Right ventricle myocardium superior (tissue), 1 donor: ENCODE measurements at regions not wholly inside any gene's neighbourhood (a gene's known extent, or its start where the extent isn't known, plus 50 kb on each side); places are given as distances from the start of the nearest gene placed in this dataset.

Experiments used
- ATAC-seq: fragments of 200-7000 bp; cut with Tn5 transposase; one replicate; pipeline ENCODE4 v1.9.1; 2020; ENCODE audit warnings: mild to moderate bottlenecking; ENCODE audit not compliant: poor library complexity
- DNase-seq: peaks from one replicate; pipeline ENCODE4 v3.0.0-alpha.2; 2020
- intact Hi-C: fragments of 100-400 bp; cut with DNase I; formaldehyde crosslinking; loops from one replicate; pipeline ENCODE4 v1.11.2; 2022
- donor health status: DM: no; HTN: yes; CAD: no; lungs with severe emphysema.

GRCh38 chr11:92744929-92745585, 224.4 kb upstream of the MTNR1B start:
- intact Hi-C loops = no loop called here
- DNase-seq = no peak
- ATAC-seq = no peak

- intact Hi-C loops = no loop called here
- DNase-seq = no peak
- ATAC-seq = no peak
Measured at GRCh38 chr11:92750794-92751193, 218.7 kb upstream of the MTNR1B start.

DNA sequence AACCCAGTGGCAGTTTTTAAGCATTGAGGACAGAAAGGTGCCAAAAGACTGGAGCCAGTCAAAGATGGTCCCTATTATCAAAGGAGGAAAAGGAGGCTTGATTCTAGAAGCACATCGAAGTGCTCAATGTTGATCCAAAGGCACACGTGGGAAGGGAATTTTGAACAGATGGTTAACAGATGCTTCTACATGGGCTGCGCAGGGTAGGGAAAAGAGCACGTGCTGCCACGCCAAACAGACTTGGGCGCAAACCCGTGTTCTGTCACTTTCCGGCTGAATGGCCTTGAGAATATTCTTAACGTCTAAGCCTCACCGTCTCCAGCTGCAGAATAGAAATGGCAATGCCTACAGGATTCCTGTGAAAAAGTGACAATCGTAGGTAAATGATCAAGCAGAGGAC, 217.9 kb upstream of the MTNR1B start:
- ATAC-seq (no peak), DNase-seq (no peak)
- intact Hi-C loops = no loop called here

- ATAC-seq (no peak), DNase-seq (no peak)
- intact Hi-C loops = no loop called here
Measured at GRCh38 chr11:92752122-92752521, 217.3 kb upstream of the MTNR1B start.

- no peak for DNase-seq
- intact Hi-C loops = no loop called here
- no peak for ATAC-seq
Measured at GRCh38 chr11:92753161-92753560, 216.3 kb upstream of the MTNR1B start.

- intact Hi-C loops = no loop called here
- no peak for ATAC-seq
- DNase-seq = no peak
Measured at GRCh38 chr11:92758241-92758780, 211.1 kb upstream of the MTNR1B start.

DNA sequence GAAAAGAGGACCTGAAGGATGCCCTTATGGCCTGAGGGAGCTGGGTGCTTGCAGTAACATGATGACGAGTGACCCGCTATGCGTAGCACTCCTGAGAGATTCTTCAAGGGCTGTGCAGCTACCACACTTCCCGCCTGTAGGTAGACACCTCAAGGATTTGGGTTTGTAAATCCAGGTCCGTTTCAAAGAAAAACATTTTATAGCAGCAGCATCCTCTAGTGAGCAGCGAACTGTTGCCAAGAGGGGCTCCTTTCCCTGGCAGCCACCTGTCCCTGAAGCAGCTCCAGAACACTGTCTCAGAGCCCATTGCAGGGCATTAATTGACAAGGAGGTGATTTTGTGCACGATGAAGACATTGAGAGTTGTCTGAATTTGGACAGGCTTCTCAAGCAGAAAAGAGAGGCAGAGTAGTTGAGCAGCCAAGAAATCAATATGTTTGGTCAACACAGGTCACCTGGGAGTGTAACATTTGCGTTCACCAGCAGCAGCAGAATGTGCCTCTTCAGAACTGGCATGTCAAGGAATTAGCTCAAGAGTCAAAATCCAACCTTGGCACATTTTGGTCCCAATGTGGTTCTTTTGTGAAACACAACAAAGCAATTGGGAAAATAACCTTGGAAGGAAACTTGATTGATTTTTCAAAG, 209.8 kb upstream of the MTNR1B start:
- ATAC-seq (no peak), DNase-seq (no peak)
- intact Hi-C loops = no loop called here

DNA sequence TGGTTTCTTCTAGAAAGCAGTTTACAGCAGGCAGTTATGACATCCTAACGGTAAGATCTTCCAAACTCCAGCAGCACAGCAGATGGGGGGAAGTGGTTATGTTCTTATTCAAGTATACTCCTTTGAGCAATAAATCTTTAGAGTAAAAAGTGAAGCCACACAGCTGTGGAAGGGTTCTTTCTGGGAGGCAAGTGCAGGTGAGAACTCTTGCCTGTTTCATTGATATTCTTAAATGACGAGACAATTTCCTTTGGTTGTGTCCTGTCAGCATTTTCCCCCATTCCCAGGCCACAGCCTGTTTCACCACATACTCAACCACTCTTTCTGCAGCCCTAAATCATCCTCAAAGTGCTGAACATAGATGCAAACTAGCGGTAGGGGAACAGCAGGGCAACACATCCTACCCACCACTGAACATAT, 207.3 kb upstream of the MTNR1B start:
- DNase-seq (no peak), ATAC-seq (no peak)
- intact Hi-C loops = no loop called here

DNA sequence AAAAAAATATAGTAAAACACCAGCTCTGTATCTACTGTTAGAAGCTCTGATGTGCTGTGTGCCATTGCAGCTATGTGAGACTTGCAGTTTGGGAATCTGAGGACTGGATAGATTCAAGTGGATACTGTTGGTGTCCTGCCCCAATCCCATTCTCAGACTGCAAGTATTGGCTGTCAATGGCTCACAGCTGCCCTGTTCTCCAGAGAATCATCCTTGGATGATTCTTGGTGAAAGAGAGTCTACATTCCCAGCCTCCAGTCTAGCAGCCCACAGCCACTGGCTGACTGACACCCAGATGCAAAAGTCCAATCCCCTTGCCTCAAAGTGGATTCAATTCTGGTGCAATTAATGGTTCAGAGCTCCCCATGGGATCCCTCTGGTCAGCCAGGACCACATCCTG, 206.1 kb upstream of the MTNR1B start:
- DNase-seq (no peak), ATAC-seq (no peak)
- intact Hi-C loops = no loop called here

DNA sequence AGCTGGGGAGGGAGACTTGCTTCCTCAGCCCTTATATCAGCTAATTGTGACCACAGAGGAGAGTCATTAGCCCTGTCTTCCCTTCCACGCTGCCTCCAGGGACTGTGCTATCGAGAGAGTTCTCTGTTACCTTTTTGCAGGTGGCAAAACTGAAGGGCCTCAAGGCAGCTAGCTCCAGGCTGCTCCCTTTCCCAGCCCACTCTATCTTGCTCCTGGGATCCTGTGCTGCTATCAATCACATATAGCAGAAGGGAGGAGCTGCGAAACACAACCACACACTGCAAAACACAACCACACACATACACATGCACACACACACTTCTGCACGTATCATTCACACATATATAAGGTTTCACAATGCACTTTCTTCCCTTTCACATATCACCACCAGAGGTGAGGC, 205.3 kb upstream of the MTNR1B start:
- intact Hi-C loops = no loop called here
- DNase-seq = no peak

DNA sequence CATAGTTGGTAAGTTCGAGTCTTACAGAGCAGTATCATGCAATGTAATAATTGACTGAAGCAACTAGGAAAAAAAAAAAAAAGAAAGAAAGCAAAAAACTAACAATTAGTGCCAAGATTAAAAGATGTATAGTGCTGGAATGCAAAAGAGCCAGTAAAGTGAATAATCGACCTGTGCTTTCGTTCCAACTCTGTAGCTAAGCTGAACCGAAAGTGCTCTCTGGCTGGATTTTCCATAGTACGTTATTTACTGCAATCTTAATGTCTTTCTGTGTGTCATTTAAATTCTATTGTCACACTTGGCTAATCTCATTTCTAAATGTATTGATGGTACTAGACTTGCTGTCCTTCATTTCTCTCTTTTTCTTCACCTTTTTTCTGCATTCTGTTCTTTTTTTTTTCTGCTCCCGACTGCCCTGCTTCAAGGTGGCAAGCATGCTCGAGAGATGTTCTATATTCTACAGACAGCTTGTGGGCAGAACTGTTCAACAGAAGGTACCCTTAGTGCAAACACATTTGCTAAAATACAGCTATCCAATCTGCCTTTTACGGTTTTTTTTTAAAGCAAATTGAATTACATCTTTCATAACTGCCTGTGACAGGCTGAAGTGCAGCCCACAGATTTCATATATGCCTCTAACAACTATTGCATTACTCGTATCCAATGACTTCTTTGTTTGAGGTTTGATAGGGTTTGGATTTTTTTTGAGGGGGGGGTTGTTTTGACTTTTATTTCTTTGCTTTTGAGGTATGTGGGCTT, 204.2 kb upstream of the MTNR1B start:
- no peak for ATAC-seq
- intact Hi-C loops = no loop called here
- DNase-seq = no peak

More for the DNA sequence above, 205.3 kb upstream of the MTNR1B start:
- ATAC-seq = no peak

DNA sequence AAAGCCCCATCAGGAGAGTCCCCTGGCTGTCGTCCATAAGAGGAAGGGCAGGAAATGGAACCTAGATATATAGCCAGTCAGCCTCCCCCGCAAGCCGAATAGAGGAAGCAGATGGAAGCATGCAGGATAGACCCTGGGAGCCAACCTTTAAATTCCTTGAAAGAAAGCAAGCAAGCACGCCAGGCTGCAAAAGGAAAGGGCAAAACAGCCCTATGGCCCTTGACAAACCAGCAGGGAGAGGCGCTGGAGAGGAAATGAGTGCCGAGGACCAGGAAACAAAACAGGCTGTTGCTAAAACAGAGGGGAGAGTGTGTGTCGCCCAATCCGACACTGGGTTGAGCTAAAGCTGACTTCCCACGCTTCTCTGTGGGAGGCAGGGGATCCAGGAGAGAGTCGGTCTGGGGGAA, 203.5 kb upstream of the MTNR1B start:
- ATAC-seq (peak; percentile 72), DNase-seq (peak; percentile 38)
- intact Hi-C loops = no loop called here

- intact Hi-C loops = no loop called here
Measured at GRCh38 chr11:92766698-92767097, 202.8 kb upstream of the MTNR1B start.

DNA sequence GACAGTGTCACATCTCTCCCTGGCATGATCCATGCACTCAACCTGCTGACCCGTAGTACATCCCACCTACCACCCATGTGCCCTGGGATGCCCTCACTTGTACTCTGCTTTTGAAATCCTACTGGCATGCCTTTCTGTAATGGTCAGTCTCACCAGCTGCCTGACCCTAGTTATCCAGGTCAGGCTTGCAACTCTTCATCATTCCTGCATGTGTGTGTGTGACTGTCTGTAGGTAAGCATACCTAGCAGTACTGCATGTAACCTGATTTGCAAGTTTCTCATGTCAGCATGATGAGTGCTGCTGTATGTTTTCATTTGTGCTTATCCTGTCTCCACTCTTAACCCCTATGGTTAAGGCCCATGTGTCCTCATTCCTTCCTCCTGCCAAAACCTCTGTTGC, 202.0 kb upstream of the MTNR1B start:
- intact Hi-C loops = no loop called here
- no peak for ATAC-seq
- DNase-seq = no peak

More at GRCh38 chr11:92766698-92767097, 202.8 kb upstream of the MTNR1B start:
- ATAC-seq (no peak), DNase-seq (no peak)

DNA sequence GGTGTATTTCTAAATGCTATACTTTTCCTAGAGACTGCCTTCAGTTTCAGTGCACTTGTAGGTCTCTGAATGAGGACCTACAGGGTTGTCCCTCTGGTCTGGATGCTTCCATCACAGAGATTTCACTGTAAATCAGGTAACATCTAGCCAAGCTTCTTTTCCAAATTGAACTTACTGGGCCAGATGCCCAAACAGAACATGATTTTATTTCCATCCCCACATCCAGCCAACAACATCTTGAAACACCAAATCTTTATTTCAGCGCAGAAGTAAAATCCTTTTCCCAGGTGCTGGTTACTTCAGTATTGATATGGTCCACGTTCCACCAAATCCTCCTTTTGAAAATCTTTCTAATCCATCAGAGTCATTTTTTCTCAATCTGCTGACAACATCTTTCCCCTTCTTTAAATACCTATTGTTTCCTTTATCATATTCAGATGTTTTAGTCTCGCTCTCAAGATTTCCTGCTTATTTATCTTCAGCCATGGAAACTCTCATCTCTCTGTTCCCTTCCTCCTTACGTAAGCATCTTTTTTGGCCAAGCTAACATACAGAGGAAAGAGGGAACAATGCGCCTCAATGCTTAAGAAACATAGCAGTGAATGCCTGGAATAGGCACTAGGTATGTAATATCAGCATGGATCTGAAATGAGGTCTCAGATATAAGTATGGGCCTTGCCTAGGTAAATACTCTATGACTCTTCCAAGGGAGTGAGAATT, 201.2 kb upstream of the MTNR1B start:
- intact Hi-C loops = no loop called here
- ATAC-seq = no peak
- DNase-seq = no peak

- intact Hi-C loops = no loop called here
- DNase-seq (no peak), ATAC-seq (peak; percentile 30)
Measured at GRCh38 chr11:92769112-92769511, 200.3 kb upstream of the MTNR1B start.

- DNase-seq (no peak), ATAC-seq (peak; percentile 82)
- intact Hi-C loops = no loop called here
Measured at GRCh38 chr11:92770419-92770818, 199.0 kb upstream of the MTNR1B start.

DNA sequence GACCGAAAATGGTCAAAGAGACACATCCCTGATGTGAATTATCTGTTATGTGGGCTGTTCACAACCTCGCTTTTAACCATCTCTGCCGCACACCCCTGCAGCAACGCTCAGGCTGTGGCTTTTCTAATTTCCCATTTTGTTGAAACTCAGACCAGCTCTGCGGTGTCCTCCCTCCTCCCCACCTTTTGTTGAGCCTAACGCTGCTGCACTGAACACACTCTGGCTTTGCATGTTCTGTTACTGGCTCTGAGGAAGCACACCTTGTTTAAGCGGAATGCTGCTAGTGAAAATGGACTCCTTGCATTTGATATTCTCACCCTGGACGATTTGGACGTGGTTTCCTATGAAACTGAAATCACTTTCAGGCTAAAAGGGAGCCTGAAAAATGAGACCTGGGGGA, 198.5 kb upstream of the MTNR1B start:
- DNase-seq (no peak), ATAC-seq (no peak)
- intact Hi-C loops = no loop called here

- no peak for DNase-seq
- no peak for ATAC-seq
- intact Hi-C loops = no loop called here
Measured at GRCh38 chr11:92771701-92772100, 197.8 kb upstream of the MTNR1B start.
